ENCODE measurements at regions not wholly inside any gene's neighbourhood (a gene's known extent, or its start where the extent isn't known, plus 50 kb on each side); places are given as distances from the start of the nearest gene placed in this dataset.

DNA sequence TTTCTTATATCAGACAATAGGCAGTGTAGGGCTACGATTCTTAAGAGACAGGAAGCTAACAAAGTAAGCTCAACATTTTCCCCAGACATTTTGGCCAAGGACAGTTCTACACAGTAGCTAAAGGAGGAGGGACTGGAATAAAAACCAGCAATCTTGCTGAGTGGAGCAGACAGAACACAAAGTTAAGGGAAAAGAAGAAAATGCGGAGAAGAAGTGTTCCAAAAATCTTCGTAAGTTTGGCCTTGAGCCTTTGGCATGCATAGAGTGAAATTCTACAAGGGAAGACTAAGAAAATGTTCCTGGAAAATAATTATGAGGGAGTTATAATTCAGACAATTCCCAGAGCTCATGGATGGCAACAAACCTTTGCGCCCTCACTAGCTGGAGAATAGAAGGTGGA lies 748.0 kb upstream of the CTNND2 start:
- no peaks in the 10 kb centered on the region for H3K27me3 ChIP-seq (replicated peaks in 1 of 4; ENCODE audit: control insufficient read depth in 3 of 4, extremely low read depth in 1 of 4, insufficient read depth in 3 of 4, low read length in 3 of 4)
- no peak overlapping the region for H3K23ac ChIP-seq (ENCODE audit: insufficient read length)
- no peak overlapping the region for H3K9ac ChIP-seq (replicated peaks in 1 of 4; ENCODE audit: extremely low read depth in 1 of 4, low read depth in 3 of 4, low read length in 3 of 4)
- H2AFZ ChIP-seq (ENCODE audit: low read length): no peak overlapping the region
- H2BK5ac ChIP-seq (ENCODE audit: low read depth, low read length): no peak overlapping the region
- H3K9me3 ChIP-seq (ENCODE audit: insufficient read depth in 2 of 2, low read depth in 1 of 2, low read length in 1 of 2): no peaks in the 10 kb centered on the region
- H2AK5ac ChIP-seq (ENCODE audit: low read depth, low read length): no peak overlapping the region
- H3K79me1 ChIP-seq (ENCODE audit: low read depth, low read length): no peaks in the 10 kb centered on the region
- TF ChIP-seq HDAC6 (IDR thresholded peaks at IDR 0.05; ENCODE audit: low read depth, low read length): no peak
- TF ChIP-seq POLR2A (IDR thresholded peaks at IDR 0.05; ENCODE audit: control extremely low read depth in 1 of 2, low read depth in 2 of 2, low read length in 2 of 2): peak in 1 of 2 experiments; percentile 24; a peak in 1 of 3 replicates
- peak; percentile 25; the same call in 1 of the 2 replicates for TF ChIP-seq POLR2AphosphoS5 (IDR thresholded peaks at IDR 0.05; ENCODE audit: low read depth, low read length)
- no peak for FAIRE-seq
- H3K56ac ChIP-seq (replicated peaks; ENCODE audit: insufficient read length, low read depth, low read length): no peak overlapping the region
- H4K91ac ChIP-seq (replicated peaks; ENCODE audit: insufficient read length, low read length): no peak overlapping the region
- CTCF ChIA-PET (ENCODE audit: partially characterized antibody): no interaction called here
- H3K36me3 ChIP-seq (ENCODE audit: control insufficient read depth in 2 of 4, insufficient read depth in 4 of 4, low read length in 3 of 4): peaks cover 0 to 49% (median 6%) of the 10 kb centered on the region in 4 experiments; a peak in 5 of 8 replicates
- H3K23me2 ChIP-seq (ENCODE audit: low read depth, low read length): no peaks in the 10 kb centered on the region
- H3K4ac ChIP-seq (replicated peaks; ENCODE audit: insufficient read length, low read depth, low read length): no peak overlapping the region
- no peak overlapping the region for H4K5ac ChIP-seq (ENCODE audit: insufficient read length, low read depth, low read length)
- no peak overlapping the region for H3K4me3 ChIP-seq (ENCODE audit: extremely low read depth in 1 of 4, insufficient read depth in 2 of 4, low read depth in 3 of 4, low read length in 4 of 4)
- H3K18ac ChIP-seq (ENCODE audit: extremely low read depth, low read length): no peak overlapping the region
- H3K27ac ChIP-seq (ENCODE audit: low read depth, low read length): no peak overlapping the region
- no peak overlapping the region for H2BK15ac ChIP-seq (ENCODE audit: low read length)
- no peak overlapping the region for H2BK20ac ChIP-seq (ENCODE audit: low read length)
- POLR2A ChIA-PET (ENCODE audit: partially characterized antibody): interaction anchor here (0.6 to 3.4 kb wide), 6 partner anchors 8 to 321 kb away, joined by 3 to 37 read pairs (median 4); no protein-coding TSS in a partner anchor
- H2BK120ac ChIP-seq (replicated peaks; ENCODE audit: low read depth, low read length): no peak overlapping the region
- DNase-seq (ENCODE audit: low read depth in 1 of 2, low spot score in 2 of 2): no peak
- peaks cover 2 to 6% of the 10 kb centered on the region in 2 experiments for H4K20me1 ChIP-seq (replicated peaks in 1 of 2; ENCODE audit: control insufficient read depth in 1 of 2, insufficient read depth in 2 of 2, low read length in 2 of 2)
- peaks cover 0 to 28% of the 10 kb centered on the region in 2 experiments; a peak in 2 of 4 replicates for H3K79me2 ChIP-seq (ENCODE audit: control insufficient read depth in 1 of 2, insufficient read depth in 2 of 2, low read length in 2 of 2)
- H4K8ac ChIP-seq (ENCODE audit: extremely low read depth, insufficient read depth, low read length): no peak overlapping the region
- H2BK12ac ChIP-seq (ENCODE audit: low read depth, low read length): no peak overlapping the region
- H3K14ac ChIP-seq (ENCODE audit: insufficient read length): no peak overlapping the region
- no peak overlapping the region for H3K4me2 ChIP-seq (ENCODE audit: insufficient read depth in 1 of 2, low read depth in 2 of 2, low read length in 2 of 2)
- H3K4me1 ChIP-seq (replicated peaks in 1 of 4; ENCODE audit: control insufficient read depth in 3 of 4, insufficient read depth in 4 of 4, low read length in 3 of 4): no peaks in the 10 kb centered on the region
- 82% methylated on average over 4 of the region's 4 CpGs; no CpG with 5 or more reads in 1 of the 2 experiments for WGBS, 2 experiments (ENCODE audit: extremely low coverage in 1 of 2, insufficient coverage in 1 of 2, insufficient read length in 1 of 2, insufficient replicate concordance in 2 of 2, low coverage in 1 of 2, low lambda C conversion rate in 2 of 2, missing lambda C conversion rate in 1 of 2)

Measured in H1 (cell line).